ENCODE measurements at regions not wholly inside any gene's neighbourhood (a gene's known extent, or its start where the extent isn't known, plus 50 kb on each side); places are given as distances from the start of the nearest gene placed in this dataset.
"Not testable (repeated sequence)": the region's sequence is repeated elsewhere in the genome, so short reads cannot be mapped to it uniquely, and the experiment has no call there.

DNA sequence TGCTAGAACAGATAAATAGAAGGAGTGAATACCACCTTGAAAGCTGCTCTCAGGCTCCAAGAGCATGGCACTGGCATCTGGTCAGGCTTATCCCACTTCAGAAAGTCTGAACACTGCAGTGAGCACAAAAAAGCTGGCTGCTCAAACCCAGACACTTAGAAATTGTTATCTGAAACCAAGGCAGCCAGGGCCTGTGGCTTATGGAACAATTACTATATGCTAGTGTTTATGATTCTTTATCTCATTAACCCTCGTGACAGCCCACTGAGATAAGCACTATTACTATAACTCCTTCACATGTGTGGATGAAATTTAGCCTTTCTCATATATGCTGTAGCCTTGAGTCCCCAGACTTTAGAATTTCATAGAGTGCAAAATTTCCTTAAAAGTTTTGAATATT lies 400.2 kb downstream of the RAB38 start (continued):
- TF ChIP-seq, protein P1, sequence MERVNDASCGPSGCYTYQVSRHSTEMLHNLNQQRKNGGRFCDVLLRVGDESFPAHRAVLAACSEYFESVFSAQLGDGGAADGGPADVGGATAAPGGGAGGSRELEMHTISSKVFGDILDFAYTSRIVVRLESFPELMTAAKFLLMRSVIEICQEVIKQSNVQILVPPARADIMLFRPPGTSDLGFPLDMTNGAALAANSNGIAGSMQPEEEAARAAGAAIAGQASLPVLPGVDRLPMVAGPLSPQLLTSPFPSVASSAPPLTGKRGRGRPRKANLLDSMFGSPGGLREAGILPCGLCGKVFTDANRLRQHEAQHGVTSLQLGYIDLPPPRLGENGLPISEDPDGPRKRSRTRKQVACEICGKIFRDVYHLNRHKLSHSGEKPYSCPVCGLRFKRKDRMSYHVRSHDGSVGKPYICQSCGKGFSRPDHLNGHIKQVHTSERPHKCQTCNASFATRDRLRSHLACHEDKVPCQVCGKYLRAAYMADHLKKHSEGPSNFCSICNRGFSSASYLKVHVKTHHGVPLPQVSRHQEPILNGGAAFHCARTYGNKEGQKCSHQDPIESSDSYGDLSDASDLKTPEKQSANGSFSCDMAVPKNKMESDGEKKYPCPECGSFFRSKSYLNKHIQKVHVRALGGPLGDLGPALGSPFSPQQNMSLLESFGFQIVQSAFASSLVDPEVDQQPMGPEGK (CRISPR knock-in tag; IDR thresholded peaks at IDR 0.05; ENCODE audit: borderline replicate concordance): no peak
- TF ChIP-seq ZC3H10 (CRISPR knock-in tag; IDR thresholded peaks at IDR 0.05) (no peak), OSR1 (CRISPR knock-in tag; IDR thresholded peaks at IDR 0.05) (no peak)

DNA sequence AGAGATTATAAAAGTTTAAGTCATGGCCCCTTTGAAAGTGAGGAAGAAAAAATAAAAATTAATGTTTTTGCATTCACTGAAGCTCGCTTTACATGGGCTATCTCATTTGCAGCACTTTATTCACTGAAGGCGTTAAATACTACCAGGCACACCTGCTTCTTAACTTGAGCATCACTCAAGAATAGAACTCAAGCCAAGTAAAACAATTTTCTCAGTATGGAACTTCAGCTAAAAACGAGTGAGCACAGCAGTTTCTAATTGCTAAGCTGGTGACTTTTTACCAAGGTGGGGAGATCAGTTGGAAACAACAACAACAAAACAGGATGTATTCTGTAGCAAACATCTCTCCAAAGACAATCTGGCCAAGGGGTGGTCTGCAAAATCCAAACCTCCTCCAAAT lies 405.6 kb downstream of the RAB38 start:
- no peak for ATAC-seq
- TF ChIP-seq ZFP30 (CRISPR knock-in tag; IDR thresholded peaks at IDR 0.05): no peak
- no peak for TF ChIP-seq ZNF565 (CRISPR knock-in tag; conservative IDR thresholded peaks at IDR 0.05; ENCODE audit: low read depth)
- no peak for TF ChIP-seq PPARA (CRISPR knock-in tag; IDR thresholded peaks at IDR 0.05; ENCODE audit: borderline replicate concordance)
- TF ChIP-seq CSDC2 (CRISPR knock-in tag; IDR thresholded peaks at IDR 0.05): no peak
- no peak for TF ChIP-seq ISL1 (CRISPR knock-in tag; IDR thresholded peaks at IDR 0.05)
- no peak for TF ChIP-seq TOX (CRISPR knock-in tag; IDR thresholded peaks at IDR 0.05; ENCODE audit: borderline replicate concordance)
- TF ChIP-seq, protein P1 (CRISPR knock-in tag; IDR thresholded peaks at IDR 0.05; ENCODE audit: borderline replicate concordance): no peak
- no peak for TF ChIP-seq TCF4 (CRISPR knock-in tag; IDR thresholded peaks at IDR 0.05; ENCODE audit: borderline replicate concordance)
- TF ChIP-seq ZC3H10 (CRISPR knock-in tag; IDR thresholded peaks at IDR 0.05): no peak

DNA sequence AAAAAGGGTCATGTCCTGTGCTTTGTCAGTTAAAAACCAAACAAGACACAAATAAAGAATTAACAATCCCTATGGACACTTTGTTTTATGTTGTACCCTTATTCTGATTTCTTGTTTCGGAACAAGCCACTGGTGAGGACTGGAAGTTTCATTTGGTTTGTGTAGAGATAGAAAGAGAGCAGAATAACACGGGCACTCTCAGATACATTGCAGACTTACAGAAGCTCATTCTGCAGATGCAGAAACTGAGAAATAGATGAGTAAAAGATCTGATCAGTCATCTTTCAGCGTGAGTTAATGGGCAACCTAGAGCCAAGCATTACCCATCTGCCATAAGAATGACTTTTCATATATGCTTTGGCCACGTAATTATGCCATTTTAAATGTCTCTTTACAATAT lies 407.6 kb downstream of the RAB38 start:
- TF ChIP-seq ARNTL (CRISPR knock-in tag; IDR thresholded peaks at IDR 0.05; ENCODE audit: borderline replicate concordance, low read depth): no peak
- no peak for ATAC-seq

DNA sequence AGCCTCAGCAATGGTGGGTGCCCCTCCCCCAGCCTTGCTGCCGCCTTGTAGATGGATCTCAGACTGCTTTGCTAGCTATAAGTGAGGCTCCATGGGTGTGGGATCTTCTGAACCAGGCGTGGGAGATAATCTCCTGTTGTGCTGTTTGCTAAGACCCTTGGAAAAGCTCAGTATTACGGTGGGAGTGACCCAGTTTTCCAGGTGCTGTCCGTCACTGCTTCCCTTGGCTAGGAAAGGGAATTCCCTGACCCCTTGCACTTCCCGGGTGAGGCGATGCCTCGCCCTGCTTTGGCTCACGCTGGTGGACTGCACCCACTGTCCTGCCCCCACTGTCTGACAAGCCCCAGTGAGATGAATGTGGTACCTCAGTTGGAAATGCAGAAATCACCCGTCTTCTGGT lies 411.2 kb downstream of the RAB38 start:
- ATAC-seq: not testable (repeated sequence)

DNA sequence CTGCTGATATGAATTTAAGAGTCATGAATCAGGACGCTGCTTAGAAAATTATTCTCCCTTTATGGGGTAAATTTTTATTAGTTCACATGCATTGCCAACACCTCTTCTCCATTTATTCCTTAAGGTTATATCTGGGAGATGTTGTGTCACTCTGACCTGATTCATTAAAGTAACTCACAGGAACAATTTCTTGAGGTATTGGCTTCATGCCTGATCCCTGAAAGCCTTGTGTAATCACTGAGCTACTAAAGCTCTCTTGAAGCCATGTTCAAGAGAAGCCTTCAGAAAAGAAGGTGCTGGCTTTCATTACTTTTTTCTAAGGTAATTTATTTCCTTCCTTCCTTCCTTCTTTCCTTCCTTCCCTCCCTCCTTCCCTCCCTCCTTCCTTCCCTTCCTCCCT lies 420.6 kb downstream of the RAB38 start:
- ATAC-seq: no peak
- TF ChIP-seq ZFP3 (CRISPR knock-in tag; IDR thresholded peaks at IDR 0.05) (no peak), OSR1 (CRISPR knock-in tag; IDR thresholded peaks at IDR 0.05) (no peak), ZNF565 (CRISPR knock-in tag; conservative IDR thresholded peaks at IDR 0.05; ENCODE audit: low read depth) (no peak), ZFP30 (CRISPR knock-in tag; IDR thresholded peaks at IDR 0.05) (no peak), SNAI2 (CRISPR knock-in tag; IDR thresholded peaks at IDR 0.05) (no peak)
- TF ChIP-seq, protein P1 (CRISPR knock-in tag; IDR thresholded peaks at IDR 0.05; ENCODE audit: borderline replicate concordance): no peak
- TF ChIP-seq, protein P2, sequence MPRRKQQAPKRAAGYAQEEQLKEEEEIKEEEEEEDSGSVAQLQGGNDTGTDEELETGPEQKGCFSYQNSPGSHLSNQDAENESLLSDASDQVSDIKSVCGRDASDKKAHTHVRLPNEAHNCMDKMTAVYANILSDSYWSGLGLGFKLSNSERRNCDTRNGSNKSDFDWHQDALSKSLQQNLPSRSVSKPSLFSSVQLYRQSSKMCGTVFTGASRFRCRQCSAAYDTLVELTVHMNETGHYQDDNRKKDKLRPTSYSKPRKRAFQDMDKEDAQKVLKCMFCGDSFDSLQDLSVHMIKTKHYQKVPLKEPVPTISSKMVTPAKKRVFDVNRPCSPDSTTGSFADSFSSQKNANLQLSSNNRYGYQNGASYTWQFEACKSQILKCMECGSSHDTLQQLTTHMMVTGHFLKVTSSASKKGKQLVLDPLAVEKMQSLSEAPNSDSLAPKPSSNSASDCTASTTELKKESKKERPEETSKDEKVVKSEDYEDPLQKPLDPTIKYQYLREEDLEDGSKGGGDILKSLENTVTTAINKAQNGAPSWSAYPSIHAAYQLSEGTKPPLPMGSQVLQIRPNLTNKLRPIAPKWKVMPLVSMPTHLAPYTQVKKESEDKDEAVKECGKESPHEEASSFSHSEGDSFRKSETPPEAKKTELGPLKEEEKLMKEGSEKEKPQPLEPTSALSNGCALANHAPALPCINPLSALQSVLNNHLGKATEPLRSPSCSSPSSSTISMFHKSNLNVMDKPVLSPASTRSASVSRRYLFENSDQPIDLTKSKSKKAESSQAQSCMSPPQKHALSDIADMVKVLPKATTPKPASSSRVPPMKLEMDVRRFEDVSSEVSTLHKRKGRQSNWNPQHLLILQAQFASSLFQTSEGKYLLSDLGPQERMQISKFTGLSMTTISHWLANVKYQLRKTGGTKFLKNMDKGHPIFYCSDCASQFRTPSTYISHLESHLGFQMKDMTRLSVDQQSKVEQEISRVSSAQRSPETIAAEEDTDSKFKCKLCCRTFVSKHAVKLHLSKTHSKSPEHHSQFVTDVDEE (CRISPR knock-in tag; IDR thresholded peaks at IDR 0.05): no peak

DNA sequence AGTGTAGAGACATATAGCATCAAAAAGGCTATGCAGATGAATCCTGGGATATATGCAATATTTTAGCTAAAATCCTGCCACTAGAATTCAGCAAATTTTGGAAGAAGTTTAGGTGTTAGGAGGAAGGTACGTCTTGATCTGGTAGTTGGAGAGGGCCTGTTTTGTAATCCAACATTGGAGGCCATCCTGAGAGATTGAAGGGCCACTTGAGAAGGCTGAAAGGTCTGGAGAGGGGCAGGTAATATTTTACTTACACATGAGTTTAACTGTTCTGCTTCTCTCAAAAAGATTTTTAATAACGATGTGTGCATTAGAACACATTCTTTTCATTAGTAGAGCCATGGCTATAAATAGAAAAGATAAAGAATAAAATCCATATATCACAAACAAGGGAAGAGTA lies 422.1 kb downstream of the RAB38 start:
- ATAC-seq: no peak
- TF ChIP-seq, protein P1 (CRISPR knock-in tag; IDR thresholded peaks at IDR 0.05; ENCODE audit: borderline replicate concordance): no peak
- no peak for TF ChIP-seq RARB (CRISPR knock-in tag; IDR thresholded peaks at IDR 0.05)
- TF ChIP-seq ZFP3 (CRISPR knock-in tag; IDR thresholded peaks at IDR 0.05): no peak
- TF ChIP-seq ISL1 (CRISPR knock-in tag; IDR thresholded peaks at IDR 0.05): no peak
- TF ChIP-seq PPARA (CRISPR knock-in tag; IDR thresholded peaks at IDR 0.05; ENCODE audit: borderline replicate concordance): no peak
- TF ChIP-seq ARNTL (CRISPR knock-in tag; IDR thresholded peaks at IDR 0.05; ENCODE audit: borderline replicate concordance, low read depth): no peak
- no peak for TF ChIP-seq ESRRG (CRISPR knock-in tag; IDR thresholded peaks at IDR 0.05)
- no peak for TF ChIP-seq CSDC2 (CRISPR knock-in tag; IDR thresholded peaks at IDR 0.05)
- TF ChIP-seq ZNF565 (CRISPR knock-in tag; conservative IDR thresholded peaks at IDR 0.05; ENCODE audit: low read depth): no peak
- TF ChIP-seq ZNF70 (CRISPR knock-in tag; IDR thresholded peaks at IDR 0.05): no peak
- TF ChIP-seq ZFP30 (CRISPR knock-in tag; IDR thresholded peaks at IDR 0.05): no peak
- TF ChIP-seq ZNF8 (CRISPR knock-in tag; IDR thresholded peaks at IDR 0.05): no peak
- TF ChIP-seq GLIS3 (CRISPR knock-in tag; IDR thresholded peaks at IDR 0.05): no peak
- TF ChIP-seq OSR1 (CRISPR knock-in tag; IDR thresholded peaks at IDR 0.05): no peak
- TF ChIP-seq, protein P3, sequence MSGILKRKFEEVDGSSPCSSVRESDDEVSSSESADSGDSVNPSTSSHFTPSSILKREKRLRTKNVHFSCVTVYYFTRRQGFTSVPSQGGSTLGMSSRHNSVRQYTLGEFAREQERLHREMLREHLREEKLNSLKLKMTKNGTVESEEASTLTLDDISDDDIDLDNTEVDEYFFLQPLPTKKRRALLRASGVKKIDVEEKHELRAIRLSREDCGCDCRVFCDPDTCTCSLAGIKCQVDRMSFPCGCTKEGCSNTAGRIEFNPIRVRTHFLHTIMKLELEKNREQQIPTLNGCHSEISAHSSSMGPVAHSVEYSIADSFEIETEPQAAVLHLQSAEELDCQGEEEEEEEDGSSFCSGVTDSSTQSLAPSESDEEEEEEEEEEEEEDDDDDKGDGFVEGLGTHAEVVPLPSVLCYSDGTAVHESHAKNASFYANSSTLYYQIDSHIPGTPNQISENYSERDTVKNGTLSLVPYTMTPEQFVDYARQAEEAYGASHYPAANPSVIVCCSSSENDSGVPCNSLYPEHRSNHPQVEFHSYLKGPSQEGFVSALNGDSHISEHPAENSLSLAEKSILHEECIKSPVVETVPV (CRISPR knock-in tag; IDR thresholded peaks at IDR 0.05): no peak
- no peak for TF ChIP-seq ZC3H10 (CRISPR knock-in tag; IDR thresholded peaks at IDR 0.05)
